ENCODE measurements at regions not wholly inside any gene's neighbourhood (a gene's known extent, or its start where the extent isn't known, plus 50 kb on each side); places are given as distances from the start of the nearest gene placed in this dataset.

DNA sequence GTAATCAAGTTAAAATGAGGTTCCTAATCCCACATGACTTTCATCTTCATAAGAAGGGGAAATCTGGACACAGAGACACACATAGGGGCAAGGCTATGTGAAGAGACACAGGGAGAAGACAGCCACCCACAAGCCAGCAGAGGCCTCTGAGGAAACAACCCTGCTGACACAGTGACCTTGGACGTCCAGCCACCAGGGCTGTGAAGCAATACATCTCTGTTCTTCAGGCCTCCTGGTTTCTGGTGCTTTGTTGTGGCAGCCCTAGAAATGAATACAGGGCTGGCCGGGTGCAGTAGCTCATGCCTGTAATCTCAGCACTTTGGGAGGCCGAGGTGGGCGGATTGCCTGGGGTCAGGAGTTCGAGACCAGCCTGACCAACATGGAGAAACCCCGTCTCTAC lies 183.9 kb downstream of the CXCL12 start:
- ATAC-seq (no peak), DNase-seq (no peak)
- CTCF ChIA-PET, result no interaction called here
- no peaks in the 10 kb centered on the region for H3K27me3 Mint-ChIP-seq
- no peak overlapping the region for H3K4me3 Mint-ChIP-seq
- H3K9me3 Mint-ChIP-seq (ENCODE audit: low read depth), result no peaks in the 10 kb centered on the region
- H3K27ac Mint-ChIP-seq, result no peak overlapping the region
- H3K36me3 Mint-ChIP-seq, result no peaks in the 10 kb centered on the region
- no peaks in the 10 kb centered on the region for H3K4me1 Mint-ChIP-seq

DNA sequence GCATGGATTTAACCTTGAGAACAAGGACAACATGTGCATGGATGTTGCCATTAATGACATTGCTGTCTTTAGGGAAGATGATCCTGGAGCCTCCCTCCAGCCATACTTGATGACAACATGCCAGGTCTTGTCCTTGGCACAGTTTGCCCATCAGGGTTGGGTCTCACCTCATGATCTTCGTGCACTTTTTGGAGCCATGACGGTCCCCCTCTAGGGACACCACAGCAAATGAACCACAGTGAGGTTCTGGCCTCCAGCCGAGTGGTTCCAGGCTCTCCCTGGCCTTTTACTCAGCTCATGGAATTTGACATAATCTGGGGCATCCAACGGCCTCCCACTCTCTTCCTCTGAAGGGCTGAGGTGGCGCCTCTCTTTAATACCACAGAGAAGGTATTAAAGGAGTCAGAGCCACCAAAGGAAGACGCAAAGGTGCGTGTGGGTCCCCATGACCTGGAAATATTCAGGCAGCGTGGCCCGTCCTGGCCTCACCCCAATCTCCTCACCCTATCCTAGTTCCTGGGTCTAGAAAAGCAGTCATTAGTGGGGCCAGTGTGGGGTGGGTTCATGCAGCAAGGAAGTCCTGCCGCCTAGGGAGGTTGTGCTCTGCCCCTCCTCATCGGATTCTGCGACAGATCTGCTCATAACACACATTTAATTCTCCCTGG lies 184.8 kb downstream of the CXCL12 start:
- no peak overlapping the region for H3K27ac Mint-ChIP-seq
- DNase-seq, result no peak
- no peaks in the 10 kb centered on the region for H3K4me1 Mint-ChIP-seq
- H3K27me3 Mint-ChIP-seq, result no peaks in the 10 kb centered on the region
- no peaks in the 10 kb centered on the region for H3K36me3 Mint-ChIP-seq
- CTCF ChIA-PET, result no interaction called here
- no peaks in the 10 kb centered on the region for H3K9me3 Mint-ChIP-seq (ENCODE audit: low read depth)
- no peak overlapping the region for H3K4me3 Mint-ChIP-seq
- ATAC-seq, result no peak

DNA sequence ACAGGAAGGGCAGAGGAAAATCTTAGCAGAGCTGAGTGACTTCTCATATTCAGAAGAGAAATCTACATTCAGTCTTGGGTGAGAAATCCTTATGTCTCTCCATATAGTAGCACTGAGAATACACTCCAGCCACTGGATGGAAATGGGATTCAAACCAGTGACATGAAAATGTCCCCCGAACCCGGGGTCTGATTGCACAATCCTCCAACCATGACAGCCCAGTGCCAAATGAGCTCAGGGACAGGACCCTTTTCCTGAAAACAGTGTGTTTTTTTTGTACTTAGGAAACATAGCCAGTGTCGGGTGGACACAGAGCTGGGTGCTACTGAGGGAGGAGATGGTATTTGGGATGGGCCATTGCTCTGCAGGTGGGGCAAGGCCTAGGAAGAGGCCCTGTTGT lies 185.6 kb downstream of the CXCL12 start:
- Mint-ChIP-seq H3K9me3 (ENCODE audit: low read depth) (no peaks in the 10 kb centered on the region), H3K36me3 (no peaks in the 10 kb centered on the region), H3K27ac (no peak overlapping the region), H3K4me1 (no peaks in the 10 kb centered on the region), H3K4me3 (no peak overlapping the region), H3K27me3 (no peaks in the 10 kb centered on the region)
- DNase-seq, result no peak
- ATAC-seq, result no peak
- CTCF ChIA-PET, result no interaction called here

DNA sequence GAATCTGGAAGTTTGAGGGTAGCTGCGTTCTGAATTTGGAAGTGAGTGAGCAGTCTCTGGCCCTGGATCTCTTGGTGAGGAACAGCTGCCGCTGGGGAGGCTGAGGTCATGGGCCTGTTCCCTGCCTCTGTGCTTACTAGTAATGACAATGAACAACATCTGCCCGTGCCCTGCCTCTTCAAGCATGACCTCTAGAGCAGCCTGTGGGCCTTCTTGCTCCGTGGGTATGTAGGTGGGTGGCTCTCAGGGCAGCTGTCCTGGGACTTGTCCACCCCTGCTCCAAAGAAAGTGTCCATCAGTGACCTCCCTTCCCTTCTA lies 186.2 kb downstream of the CXCL12 start:
- ATAC-seq (no peak), DNase-seq (no peak)
- no peak overlapping the region for H3K27ac Mint-ChIP-seq

DNA sequence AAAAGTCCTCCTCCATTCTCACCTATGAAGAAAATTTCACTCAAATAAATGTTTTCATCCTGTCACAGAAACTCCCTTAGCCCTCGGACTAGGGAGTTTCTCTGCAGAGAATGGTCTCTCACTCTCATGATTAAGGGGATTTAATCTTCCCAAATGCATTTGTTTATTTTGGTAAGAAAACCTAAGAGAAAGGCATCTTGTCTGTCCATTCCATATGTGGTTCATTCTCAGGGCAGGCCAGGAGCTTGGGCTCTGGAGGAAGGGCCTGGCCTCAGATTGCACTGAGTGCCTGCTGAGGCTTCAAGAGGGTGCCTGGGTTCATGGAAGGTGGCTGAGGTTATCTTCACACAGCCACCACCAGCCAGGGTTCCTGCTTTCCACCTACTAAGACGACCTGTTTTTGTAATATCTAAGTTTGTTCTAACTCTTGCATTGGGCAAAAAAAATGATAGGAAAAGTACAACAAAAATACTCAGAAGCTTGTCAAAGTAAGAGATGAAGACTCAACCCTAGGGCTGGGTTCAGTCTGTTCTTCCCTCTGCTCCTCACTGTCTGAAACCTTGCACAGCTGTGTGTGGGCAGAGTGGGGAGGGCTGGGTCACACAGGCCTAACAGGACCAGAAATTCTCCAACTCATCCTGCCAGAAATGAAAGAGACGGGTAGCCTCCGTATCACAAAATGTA lies 186.7 kb downstream of the CXCL12 start:
- H3K4me1 Mint-ChIP-seq, result no peaks in the 10 kb centered on the region
- no peaks in the 10 kb centered on the region for H3K36me3 Mint-ChIP-seq
- H3K27ac Mint-ChIP-seq, result no peak overlapping the region
- H3K9me3 Mint-ChIP-seq (ENCODE audit: low read depth), result no peaks in the 10 kb centered on the region
- no peak for ATAC-seq
- DNase-seq, result no peak
- H3K4me3 Mint-ChIP-seq, result no peak overlapping the region
- CTCF ChIA-PET, result no interaction called here
- H3K27me3 Mint-ChIP-seq, result no peaks in the 10 kb centered on the region

More for the DNA sequence above, 186.2 kb downstream of the CXCL12 start:
- H3K36me3 Mint-ChIP-seq, result no peaks in the 10 kb centered on the region
- H3K4me3 Mint-ChIP-seq, result no peak overlapping the region
- CTCF ChIA-PET, result no interaction called here
- no peaks in the 10 kb centered on the region for H3K4me1 Mint-ChIP-seq
- no peaks in the 10 kb centered on the region for H3K9me3 Mint-ChIP-seq (ENCODE audit: low read depth)
- no peaks in the 10 kb centered on the region for H3K27me3 Mint-ChIP-seq

DNA sequence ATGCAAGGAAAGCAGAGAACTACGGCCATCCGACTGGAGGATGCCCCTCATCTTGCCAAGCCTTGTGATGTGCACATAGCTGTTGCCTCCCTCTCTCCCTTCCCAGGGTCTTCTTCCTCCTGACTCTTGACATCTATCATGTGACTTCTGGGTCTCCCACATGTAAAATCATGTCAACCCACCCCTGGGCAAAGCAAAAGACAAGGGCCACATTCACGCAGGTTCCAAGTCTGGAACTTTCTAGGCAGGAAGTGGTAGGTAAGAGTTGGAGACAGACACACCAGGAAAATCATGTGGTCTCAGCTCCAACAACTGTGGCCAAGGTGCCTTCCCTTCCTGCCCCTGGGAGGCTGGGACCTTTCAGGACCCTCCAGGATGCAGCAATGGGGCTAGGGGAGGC lies 187.3 kb downstream of the CXCL12 start:
- H3K4me1 Mint-ChIP-seq, result no peaks in the 10 kb centered on the region
- H3K4me3 Mint-ChIP-seq, result no peak overlapping the region
- no peaks in the 10 kb centered on the region for H3K27me3 Mint-ChIP-seq
- no peaks in the 10 kb centered on the region for H3K36me3 Mint-ChIP-seq
- CTCF ChIA-PET, result no interaction called here
- no peak overlapping the region for H3K27ac Mint-ChIP-seq
- no peaks in the 10 kb centered on the region for H3K9me3 Mint-ChIP-seq (ENCODE audit: low read depth)
- DNase-seq (no peak), ATAC-seq (no peak)

DNA sequence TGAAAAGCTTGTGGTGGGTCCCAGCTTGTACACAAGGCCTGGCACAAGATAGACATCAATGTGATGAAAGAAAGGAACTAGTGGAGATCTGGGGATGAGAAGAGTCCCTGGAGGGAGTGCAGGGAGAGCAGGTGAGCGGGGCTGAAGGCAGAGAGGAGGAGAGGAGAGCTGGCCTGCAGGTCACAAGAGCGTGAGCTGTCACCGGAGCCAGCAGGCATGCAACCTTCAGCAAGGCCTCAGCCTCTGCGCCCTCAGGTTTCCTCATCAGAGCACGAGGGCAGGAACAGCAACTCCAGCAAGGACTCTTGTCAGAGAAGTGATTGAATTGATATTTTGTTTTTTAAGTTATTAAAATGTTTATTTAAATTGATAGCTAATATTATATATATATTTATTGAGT lies 188.6 kb downstream of the CXCL12 start:
- Mint-ChIP-seq H3K4me3 (no peak overlapping the region), H3K4me1 (no peaks in the 10 kb centered on the region), H3K36me3 (no peaks in the 10 kb centered on the region), H3K27ac (no peak overlapping the region), H3K9me3 (ENCODE audit: low read depth) (no peaks in the 10 kb centered on the region), H3K27me3 (no peaks in the 10 kb centered on the region)
- CTCF ChIA-PET, result no interaction called here
- DNase-seq (no peak), ATAC-seq (no peak)

DNA sequence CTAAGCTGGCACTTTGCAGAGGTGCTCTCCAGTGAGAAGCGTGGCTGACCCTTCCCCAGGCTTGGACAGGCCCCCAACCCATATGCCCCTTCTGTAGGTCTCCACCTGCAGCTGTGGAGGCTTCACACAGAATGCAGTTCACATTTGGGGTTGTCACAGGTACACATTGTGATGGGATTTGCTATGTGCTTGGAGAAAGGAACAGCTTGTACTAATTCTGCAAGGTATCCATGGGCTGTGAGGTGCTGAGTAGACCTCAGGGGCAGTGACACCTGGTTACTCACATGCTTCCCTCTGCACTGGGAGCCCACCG lies 188.9 kb downstream of the CXCL12 start:
- ATAC-seq, result no peak
- Mint-ChIP-seq H3K9me3 (ENCODE audit: low read depth) (no peaks in the 10 kb centered on the region), H3K4me1 (no peaks in the 10 kb centered on the region), H3K36me3 (no peaks in the 10 kb centered on the region), H3K27ac (no peak overlapping the region), H3K27me3 (no peaks in the 10 kb centered on the region), H3K4me3 (no peak overlapping the region)
- CTCF ChIA-PET, result no interaction called here
- no peak for DNase-seq

DNA sequence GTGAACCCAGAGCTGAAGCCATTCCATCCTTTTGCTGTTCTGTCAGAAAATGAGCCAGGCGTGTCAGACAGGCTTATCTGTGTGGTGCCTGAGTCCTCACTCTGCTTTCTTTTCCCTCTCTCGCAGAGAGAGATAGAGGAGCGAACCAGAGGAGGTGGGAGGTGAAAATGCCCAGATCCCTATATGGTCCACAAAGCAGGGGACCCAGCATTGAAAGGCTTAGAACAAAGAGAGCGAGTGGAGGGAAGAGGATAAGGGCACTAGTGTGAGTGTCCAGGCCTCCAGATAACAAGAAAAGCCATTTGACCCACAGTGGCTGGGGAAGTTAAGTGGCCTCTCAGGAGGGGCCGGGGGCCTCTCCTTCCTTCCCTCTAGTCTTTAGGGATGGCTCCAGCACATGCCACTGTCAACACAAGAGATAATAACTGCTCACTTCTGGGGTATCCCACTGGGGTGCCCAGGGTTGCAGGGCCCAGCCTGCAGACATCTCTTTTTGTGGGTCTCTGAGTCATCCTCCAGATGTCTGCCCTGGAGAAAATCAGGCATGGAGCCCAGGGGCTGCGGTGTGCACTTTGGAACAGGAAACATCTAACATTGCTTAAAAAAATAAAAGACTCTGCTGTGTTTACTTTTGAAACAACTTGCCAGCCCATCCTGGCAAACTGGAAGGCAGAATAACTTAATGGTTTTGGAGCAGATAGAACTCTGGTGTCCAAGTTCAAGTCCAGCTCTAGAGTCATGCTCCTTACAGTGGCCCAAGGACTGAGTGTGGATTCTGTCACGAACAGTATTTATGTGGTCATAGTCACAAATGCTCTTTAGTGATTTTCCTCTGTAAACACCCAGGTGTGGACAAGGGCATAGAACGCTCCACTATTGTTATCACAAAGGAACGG lies 189.5 kb downstream of the CXCL12 start:
- no peaks in the 10 kb centered on the region for H3K27me3 Mint-ChIP-seq
- no peak overlapping the region for H3K4me3 Mint-ChIP-seq
- no peaks in the 10 kb centered on the region for H3K36me3 Mint-ChIP-seq
- no peak overlapping the region for H3K27ac Mint-ChIP-seq
- CTCF ChIA-PET, result no interaction called here
- no peak for DNase-seq
- H3K4me1 Mint-ChIP-seq, result no peaks in the 10 kb centered on the region
- no peak for ATAC-seq
- H3K9me3 Mint-ChIP-seq (ENCODE audit: low read depth), result no peaks in the 10 kb centered on the region

DNA sequence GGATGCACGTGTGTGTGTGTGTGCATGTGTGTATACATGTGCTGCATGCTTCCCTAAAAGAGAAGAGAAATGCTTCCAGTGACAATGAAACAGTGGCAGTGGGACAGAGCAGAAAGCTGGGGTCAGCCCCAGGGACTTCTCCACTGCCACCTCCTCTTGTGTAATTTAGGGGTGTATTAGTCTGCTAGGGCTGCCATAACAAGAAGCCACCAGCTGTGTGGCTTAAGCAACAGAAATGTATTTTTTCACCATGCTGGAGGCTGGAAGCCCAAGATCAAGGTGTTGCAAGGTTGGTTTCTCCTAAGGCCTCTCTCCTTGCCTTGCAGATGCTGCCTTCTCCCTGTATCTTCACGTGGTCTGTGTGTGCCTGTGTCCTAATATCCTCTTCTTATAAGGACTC lies 190.5 kb downstream of the CXCL12 start:
- ATAC-seq, result no peak
- Mint-ChIP-seq H3K9me3 (ENCODE audit: low read depth) (no peaks in the 10 kb centered on the region), H3K36me3 (no peaks in the 10 kb centered on the region), H3K4me3 (no peak overlapping the region), H3K4me1 (no peaks in the 10 kb centered on the region), H3K27ac (no peak overlapping the region), H3K27me3 (no peaks in the 10 kb centered on the region)
- DNase-seq, result no peak
- CTCF ChIA-PET, result no interaction called here

DNA sequence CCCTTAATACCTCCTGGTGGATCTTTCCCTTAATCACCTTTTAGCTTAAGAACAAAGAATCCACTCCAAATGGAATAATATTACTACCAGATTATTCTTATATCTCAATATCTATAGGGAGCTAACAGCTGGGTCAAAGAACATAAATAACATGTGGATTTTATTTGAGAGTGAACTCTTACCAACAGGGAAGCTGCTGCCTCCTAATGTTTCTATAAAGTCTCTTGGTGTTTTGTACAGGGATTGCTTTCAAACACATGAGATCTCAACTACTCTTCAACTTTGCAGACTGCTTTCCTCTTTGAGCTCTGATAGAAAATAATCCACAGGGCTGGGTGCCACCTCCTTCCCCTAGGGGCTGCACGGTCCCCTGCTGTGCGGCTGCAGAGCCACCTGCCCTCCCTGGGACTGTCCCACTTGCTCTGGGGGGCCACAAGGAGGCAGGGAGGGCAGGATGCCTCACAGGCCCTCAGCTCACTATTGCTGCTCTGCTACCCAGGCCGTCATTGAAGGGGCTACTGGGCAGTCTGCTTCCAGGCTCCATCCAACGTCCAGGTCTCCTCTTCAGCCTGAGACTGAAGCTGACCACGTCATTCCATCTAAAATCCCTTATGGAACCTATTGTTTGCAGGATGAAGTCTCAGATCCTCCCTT lies 191.2 kb downstream of the CXCL12 start:
- Mint-ChIP-seq H3K4me3 (no peak overlapping the region), H3K36me3 (no peaks in the 10 kb centered on the region), H3K27me3 (no peaks in the 10 kb centered on the region), H3K9me3 (ENCODE audit: low read depth) (peaks cover under 1% of the 10 kb centered on the region), H3K4me1 (no peaks in the 10 kb centered on the region), H3K27ac (no peak overlapping the region)
- CTCF ChIA-PET, result no interaction called here
- DNase-seq (no peak), ATAC-seq (no peak)

DNA sequence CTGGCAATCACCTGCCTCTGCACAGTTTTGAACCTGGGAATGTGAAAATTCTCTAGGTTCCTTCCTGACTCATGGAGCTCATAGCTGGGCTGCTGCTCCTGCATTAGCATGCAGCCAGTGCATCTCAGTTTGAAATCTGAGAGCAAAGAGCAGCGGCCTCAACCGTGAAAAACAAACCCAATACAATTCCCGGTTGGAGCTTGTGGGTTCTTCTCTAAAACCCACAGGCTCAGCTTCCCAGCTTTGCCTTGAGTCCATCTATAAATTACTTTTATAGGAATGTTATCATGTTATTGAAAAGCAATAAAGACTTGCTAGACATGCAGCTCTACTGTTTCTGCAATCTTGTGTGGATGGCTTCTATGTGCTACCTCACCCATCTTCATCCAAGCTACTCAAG lies 191.7 kb downstream of the CXCL12 start:
- H3K27ac Mint-ChIP-seq, result no peak overlapping the region
- no peak for DNase-seq
- no peak overlapping the region for H3K4me3 Mint-ChIP-seq
- H3K27me3 Mint-ChIP-seq, result no peaks in the 10 kb centered on the region
- no peaks in the 10 kb centered on the region for H3K4me1 Mint-ChIP-seq
- CTCF ChIA-PET, result no interaction called here
- H3K9me3 Mint-ChIP-seq (ENCODE audit: low read depth), result peaks cover 2% of the 10 kb centered on the region
- ATAC-seq, result no peak
- H3K36me3 Mint-ChIP-seq, result no peaks in the 10 kb centered on the region

DNA sequence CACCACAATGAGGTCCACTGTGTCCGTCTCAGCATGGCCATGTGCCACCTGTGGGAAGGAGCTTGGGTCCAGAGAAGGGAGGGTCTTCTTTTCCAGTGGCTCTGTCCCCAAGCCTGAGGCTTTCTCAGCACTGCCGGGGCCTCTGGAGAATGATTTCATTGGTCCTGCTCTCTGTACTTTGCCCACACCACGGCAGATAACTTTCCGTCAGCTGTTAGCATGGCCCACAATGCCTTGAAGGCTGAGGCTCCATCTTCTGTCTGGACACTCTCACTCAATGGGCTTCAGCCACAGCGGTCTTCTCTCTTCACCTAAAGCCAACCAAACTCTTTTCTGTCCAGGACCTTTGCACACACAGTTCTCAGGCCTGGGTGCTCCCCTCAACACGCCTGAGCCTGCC lies 192.5 kb downstream of the CXCL12 start:
- no peaks in the 10 kb centered on the region for H3K27me3 Mint-ChIP-seq
- H3K9me3 Mint-ChIP-seq (ENCODE audit: low read depth), result peaks cover 2% of the 10 kb centered on the region
- no peaks in the 10 kb centered on the region for H3K4me1 Mint-ChIP-seq
- no peak overlapping the region for H3K27ac Mint-ChIP-seq
- DNase-seq, result no peak
- no peaks in the 10 kb centered on the region for H3K36me3 Mint-ChIP-seq
- H3K4me3 Mint-ChIP-seq, result no peak overlapping the region
- no peak for ATAC-seq
- CTCF ChIA-PET, result no interaction called here

DNA sequence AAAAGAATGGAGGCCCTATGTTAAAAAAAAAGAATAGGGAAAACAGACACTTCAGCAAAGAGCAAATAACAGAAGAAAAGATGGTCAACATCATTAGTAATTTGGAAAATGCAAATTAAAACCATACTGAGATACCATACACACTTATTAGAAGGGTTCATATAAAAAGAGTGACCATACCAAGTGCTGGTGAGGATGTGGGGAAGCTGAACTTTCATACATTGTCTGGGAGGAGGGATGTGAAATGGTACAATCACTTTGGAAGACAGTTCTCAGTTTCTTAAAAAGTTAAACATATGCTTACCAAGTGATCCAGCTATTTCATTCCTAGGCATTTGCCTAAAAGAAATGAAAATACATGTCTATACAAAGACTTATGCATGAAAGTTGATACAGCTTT lies 194.4 kb downstream of the CXCL12 start:
- Mint-ChIP-seq H3K36me3 (no peaks in the 10 kb centered on the region), H3K9me3 (ENCODE audit: low read depth) (peaks cover 2% of the 10 kb centered on the region), H3K4me3 (no peak overlapping the region), H3K4me1 (no peaks in the 10 kb centered on the region), H3K27ac (no peak overlapping the region), H3K27me3 (no peaks in the 10 kb centered on the region)
- no peak for ATAC-seq
- DNase-seq, result no peak
- CTCF ChIA-PET, result no interaction called here
